BLaER1 treated with 17β-estradiol and CSF1 and Interleukin-3, amounts not matched to agents 10 nM and 100 nM (cell line): ENCODE measurements at regions not wholly inside any gene's neighbourhood (a gene's known extent, or its start where the extent isn't known, plus 50 kb on each side); places are given as distances from the start of the nearest gene placed in this dataset.
"Not testable (repeated sequence)": the region's sequence is repeated elsewhere in the genome, so short reads cannot be mapped to it uniquely, and the experiment has no call there.

ENCODE experiments used
- H3K27ac ChIP-seq, 11 experiments: shearing (Covaris generic); formaldehyde crosslinking; 2 replicates each; pipeline ENCODE4 v1.8.1; 2022
- H3K27me3 ChIP-seq, 11 experiments: shearing (Covaris generic); formaldehyde crosslinking; 2 replicates each; pipeline ENCODE4 v1.8.1; 2022
- H3K36me3 ChIP-seq, 11 experiments: shearing (Covaris generic); formaldehyde crosslinking; 2 replicates each; pipeline ENCODE4 v1.8.1; 2022
- H3K4me1 ChIP-seq, 10 experiments: shearing (Covaris generic); formaldehyde crosslinking; 2 replicates each; pipeline ENCODE4 v1.8.1; 2022
- H3K4me2 ChIP-seq, 11 experiments: shearing (Covaris generic); formaldehyde crosslinking; 2 replicates each; pipeline ENCODE4 v1.8.1; 2022
- H3K4me3 ChIP-seq, 10 experiments: shearing (Covaris generic); formaldehyde crosslinking; 2 replicates each; pipeline ENCODE4 v1.8.1; 2022
- H3K9ac ChIP-seq, 11 experiments: shearing (Covaris generic); formaldehyde crosslinking; 2 replicates each; pipeline ENCODE4 v1.8.1; 2022
- H3K9me3 ChIP-seq, 11 experiments: shearing (Covaris generic); formaldehyde crosslinking; replicated peaks in 1 of 11; 2 replicates each; pipeline ENCODE4 v1.8.1; 2022
- H4K20me1 ChIP-seq, 11 experiments: shearing (Covaris generic); formaldehyde crosslinking; 2 replicates each; pipeline ENCODE4 v1.8.1; 2022
- Cebpa-rat ChIP-seq, 11 experiments: shearing (Covaris generic); IDR thresholded peaks; 2 replicates each; pipeline ENCODE4 v1.8.1; 2022

GRCh38 chr20:29448806-29449470 is 1808.5 kb upstream of the DEFB115 start:
- Histone ChIP-seq H3K4me2 (no peak overlapping the region), H3K4me3 (no peak overlapping the region), H3K36me3 (no peaks in the 10 kb centered on the region), H4K20me1 (no peaks in the 10 kb centered on the region), H3K9ac (no peak overlapping the region), H3K9me3 (peaks cover 0 to 12% (median 7%) of the 10 kb centered on the region in 11 experiments; a peak in 12 of 22 replicates), H3K4me1 (peaks cover 0 to 4% (median 0%) of the 10 kb centered on the region in 10 experiments; a peak in 3 of 20 replicates), H3K27ac (no peak overlapping the region), H3K27me3 (no peaks in the 10 kb centered on the region)
- TF ChIP-seq Cebpa-rat (IDR thresholded peaks at IDR 0.05): no peak

DNA sequence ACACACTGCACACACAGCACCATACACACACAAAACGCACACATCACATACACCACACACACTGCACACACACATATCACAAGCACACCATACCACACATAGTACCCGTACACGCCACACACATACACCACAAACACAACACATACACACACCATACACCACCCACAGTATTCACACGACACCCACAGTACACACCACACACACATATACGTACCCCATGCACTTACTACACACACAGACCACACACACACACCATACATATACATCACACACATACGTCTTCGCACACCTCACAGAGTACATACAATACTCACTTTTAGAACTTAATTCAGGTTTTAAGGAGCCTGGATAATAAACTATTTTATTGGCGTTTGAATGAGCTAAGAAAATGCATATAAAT is 1805.3 kb upstream of the DEFB115 start:
- H3K27me3 ChIP-seq: no peaks in the 10 kb centered on the region
- no peaks in the 10 kb centered on the region for H3K36me3 ChIP-seq
- peaks cover 0 to 12% (median 7%) of the 10 kb centered on the region in 11 experiments; a peak in 12 of 22 replicates for H3K9me3 ChIP-seq
- TF ChIP-seq Cebpa-rat (IDR thresholded peaks at IDR 0.05): no peak
- H3K9ac ChIP-seq: no peak overlapping the region
- H3K4me2 ChIP-seq: no peak overlapping the region
- no peaks in the 10 kb centered on the region for H3K4me1 ChIP-seq
- no peaks in the 10 kb centered on the region for H4K20me1 ChIP-seq
- no peak overlapping the region for H3K27ac ChIP-seq
- H3K4me3 ChIP-seq: no peak overlapping the region

DNA sequence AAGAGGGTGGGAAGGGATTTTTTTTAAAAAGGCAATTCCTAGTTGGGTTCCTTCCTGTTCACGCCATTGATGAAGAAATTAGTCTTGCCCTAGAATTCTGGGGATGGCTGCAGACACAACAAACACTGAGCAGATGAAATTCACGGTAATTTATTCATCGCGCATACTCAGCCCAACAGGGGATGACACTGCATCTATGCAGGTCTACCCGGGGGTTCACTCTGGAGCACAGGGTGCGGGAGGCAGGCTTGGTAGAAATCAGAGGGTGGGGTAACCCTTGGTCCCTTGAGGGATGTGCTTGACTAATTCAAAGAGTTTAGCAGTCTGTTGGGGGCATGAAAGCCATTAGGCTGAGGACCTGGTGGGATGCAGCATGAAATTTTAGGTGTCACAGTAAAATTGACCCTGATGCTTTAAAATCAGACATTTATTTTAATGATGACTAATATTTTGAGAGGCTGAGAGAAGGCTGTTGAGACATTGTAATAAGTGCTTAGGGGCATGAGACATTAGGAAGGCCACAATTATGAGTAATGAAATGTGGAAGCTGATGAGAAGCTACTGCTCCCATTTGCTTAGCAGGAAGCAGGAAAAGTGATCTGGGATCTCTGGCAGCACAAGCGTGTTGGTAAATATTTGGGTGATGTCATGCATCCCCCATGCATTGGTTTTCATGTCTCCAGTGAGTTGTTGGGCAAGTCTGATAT is 1800.3 kb upstream of the DEFB115 start:
- not testable (repeated sequence) for H3K4me2 ChIP-seq, H3K36me3 ChIP-seq, H4K20me1 ChIP-seq, H3K27ac ChIP-seq, H3K9ac ChIP-seq, H3K4me3 ChIP-seq, H3K9me3 ChIP-seq, H3K4me1 ChIP-seq, H3K27me3 ChIP-seq

- Histone ChIP-seq H3K4me3 (no peak overlapping the region), H3K4me1 (no peaks in the 10 kb centered on the region), H3K9me3 (peaks cover 0 to 4% (median 0%) of the 10 kb centered on the region in 11 experiments; a peak in 1 of 22 replicates), H4K20me1 (no peaks in the 10 kb centered on the region), H3K36me3 (no peaks in the 10 kb centered on the region), H3K9ac (no peak overlapping the region), H3K27me3 (no peaks in the 10 kb centered on the region), H3K27ac (peak overlapping the region in 2 of 11 experiments; percentile 20 to 34; a peak in 2 of 22 replicates), H3K4me2 (no peak overlapping the region)
- no peak for TF ChIP-seq Cebpa-rat (IDR thresholded peaks at IDR 0.05)
Measured at GRCh38 chr20:29472606-29473005, 1784.9 kb upstream of the DEFB115 start.

DNA sequence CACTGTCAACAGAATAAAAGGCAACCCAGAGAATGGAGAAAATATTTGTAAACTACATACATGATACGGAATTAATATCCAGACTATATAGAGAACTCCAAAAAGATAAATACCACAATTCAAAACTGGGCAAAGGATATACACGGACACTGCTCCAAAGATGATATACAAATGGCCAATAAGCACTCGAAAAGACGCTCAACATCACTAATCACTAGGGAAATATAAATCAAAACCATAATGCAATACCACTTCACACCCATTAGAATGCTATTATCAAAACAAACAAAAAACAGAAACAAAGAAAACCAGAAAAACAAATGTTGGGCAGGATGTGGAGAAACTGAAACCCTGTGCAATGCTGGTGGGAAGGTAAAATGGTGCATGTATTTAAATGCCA is 1764.6 kb upstream of the DEFB115 start:
- H4K20me1 ChIP-seq, H3K9ac ChIP-seq, H3K4me3 ChIP-seq, H3K4me2 ChIP-seq, H3K4me1 ChIP-seq, H3K27me3 ChIP-seq, H3K36me3 ChIP-seq, H3K27ac ChIP-seq: not testable (repeated sequence)
- peaks cover 3 to 17% (median 8%) of the 10 kb centered on the region in 11 experiments; a peak in 17 of 22 replicates for H3K9me3 ChIP-seq

GRCh38 chr20:29496767-29497166 is 1760.7 kb upstream of the DEFB115 start:
- H3K27me3 ChIP-seq, H3K27ac ChIP-seq, H3K4me2 ChIP-seq, H4K20me1 ChIP-seq, H3K36me3 ChIP-seq, H3K9ac ChIP-seq, H3K4me3 ChIP-seq, H3K4me1 ChIP-seq: not testable (repeated sequence)
- H3K9me3 ChIP-seq: peaks cover 4 to 18% (median 11%) of the 10 kb centered on the region in 11 experiments; a peak in 17 of 22 replicates

DNA sequence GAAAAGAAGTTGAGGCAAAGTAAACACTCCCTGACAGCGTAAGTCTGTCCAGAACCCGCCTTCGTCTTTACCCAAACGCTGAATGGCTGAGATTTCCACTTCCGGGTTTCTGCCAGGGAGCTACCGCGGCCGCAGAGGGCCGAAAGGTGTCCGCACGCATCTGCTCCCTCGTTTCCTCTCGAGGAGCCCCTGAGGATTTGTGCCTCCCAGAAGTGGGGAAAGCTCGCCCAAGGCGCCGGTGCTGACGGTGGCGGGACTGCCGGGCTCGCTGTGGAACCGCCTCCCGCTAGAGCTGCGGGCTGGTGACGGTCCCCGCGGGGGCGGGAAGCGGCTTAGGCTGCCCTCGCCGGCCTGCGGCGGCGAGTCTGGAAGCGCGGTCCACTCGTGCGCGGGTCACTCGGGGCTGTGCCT is 1760.2 kb upstream of the DEFB115 start:
- Histone ChIP-seq H3K4me1 (no peaks in the 10 kb centered on the region), H3K27ac (no peak overlapping the region), H3K36me3 (no peaks in the 10 kb centered on the region), H3K9me3 (peaks cover 4 to 18% (median 11%) of the 10 kb centered on the region in 11 experiments; a peak in 17 of 22 replicates), H4K20me1 (no peaks in the 10 kb centered on the region), H3K4me2 (no peak overlapping the region), H3K9ac (no peak overlapping the region), H3K4me3 (no peak overlapping the region), H3K27me3 (no peaks in the 10 kb centered on the region)
- no peak for TF ChIP-seq Cebpa-rat (IDR thresholded peaks at IDR 0.05)

DNA sequence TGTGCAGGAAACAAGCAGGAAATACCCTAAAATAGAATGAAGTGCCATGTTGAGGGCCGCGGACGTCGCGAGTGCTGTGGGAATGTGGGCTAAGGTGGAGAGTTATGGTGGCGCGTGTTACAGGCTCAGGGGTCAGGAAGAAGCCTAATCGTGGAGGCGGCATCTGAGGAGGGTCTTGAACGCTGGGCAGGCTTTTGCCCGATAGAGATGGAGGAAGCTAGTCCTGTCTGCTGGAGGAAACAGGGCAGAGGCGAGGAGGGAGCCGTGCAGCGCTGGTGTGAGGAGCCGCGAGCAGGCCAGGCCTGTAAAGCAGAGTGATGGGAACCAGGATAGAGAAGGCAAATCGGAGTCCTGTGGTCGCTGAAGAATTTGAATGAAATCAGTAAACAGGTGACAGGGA is 1759.8 kb upstream of the DEFB115 start:
- not testable (repeated sequence) for H3K4me1 ChIP-seq, H3K27ac ChIP-seq, H3K4me3 ChIP-seq, H3K4me2 ChIP-seq, H3K36me3 ChIP-seq, H3K9ac ChIP-seq, H4K20me1 ChIP-seq, H3K27me3 ChIP-seq
- peaks cover 4 to 18% (median 11%) of the 10 kb centered on the region in 11 experiments; a peak in 17 of 22 replicates for H3K9me3 ChIP-seq

DNA sequence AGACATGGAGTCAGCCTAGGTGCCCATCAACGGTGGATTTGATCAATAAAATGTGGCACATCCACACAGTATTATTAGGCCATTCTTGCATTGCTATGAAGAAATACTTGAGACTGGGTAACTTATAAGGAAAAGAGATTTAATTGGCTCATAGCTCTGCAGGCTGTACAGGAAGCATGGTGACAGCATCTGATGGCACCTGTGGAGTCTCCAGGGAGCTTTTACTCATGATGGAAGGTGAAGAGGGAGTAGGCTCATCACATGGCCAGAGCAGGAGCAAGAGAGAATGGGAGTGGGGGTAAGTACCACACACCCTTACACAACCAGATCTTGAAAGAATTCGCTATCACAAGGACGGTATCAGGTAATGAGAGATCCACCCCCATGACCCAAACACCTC is 1756.7 kb upstream of the DEFB115 start:
- H3K9me3 ChIP-seq: peaks cover 4 to 14% (median 11%) of the 10 kb centered on the region in 11 experiments; a peak in 16 of 22 replicates
- H3K27me3 ChIP-seq, H4K20me1 ChIP-seq, H3K9ac ChIP-seq, H3K36me3 ChIP-seq, H3K4me1 ChIP-seq, H3K4me3 ChIP-seq, H3K27ac ChIP-seq, H3K4me2 ChIP-seq: not testable (repeated sequence)

DNA sequence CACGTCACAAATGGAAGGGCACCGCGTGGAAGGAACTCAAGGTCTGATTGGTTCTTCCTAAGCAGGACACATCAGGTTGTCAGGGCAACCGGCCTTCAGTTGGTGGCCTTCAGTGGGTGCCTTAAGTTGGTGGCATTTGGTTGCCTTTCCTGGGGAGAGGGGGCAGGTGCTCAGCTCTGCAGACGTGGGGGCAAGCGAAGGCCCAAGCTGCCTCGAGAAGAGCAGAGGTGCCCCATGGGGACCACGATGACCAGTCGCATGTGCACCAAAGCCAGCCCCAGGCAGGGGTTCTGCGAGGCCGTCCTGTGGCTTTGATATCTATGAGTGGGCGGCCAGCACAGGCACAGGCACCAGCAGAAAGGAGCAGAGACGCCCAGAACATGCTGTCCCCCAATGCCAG is 1742.8 kb upstream of the DEFB115 start:
- not testable (repeated sequence) for H3K9ac ChIP-seq, H3K4me1 ChIP-seq, H3K27me3 ChIP-seq, H4K20me1 ChIP-seq, H3K36me3 ChIP-seq, H3K4me3 ChIP-seq, H3K4me2 ChIP-seq, H3K27ac ChIP-seq
- H3K9me3 ChIP-seq: peaks cover 5 to 16% (median 7%) of the 10 kb centered on the region in 11 experiments; a peak in 20 of 22 replicates

DNA sequence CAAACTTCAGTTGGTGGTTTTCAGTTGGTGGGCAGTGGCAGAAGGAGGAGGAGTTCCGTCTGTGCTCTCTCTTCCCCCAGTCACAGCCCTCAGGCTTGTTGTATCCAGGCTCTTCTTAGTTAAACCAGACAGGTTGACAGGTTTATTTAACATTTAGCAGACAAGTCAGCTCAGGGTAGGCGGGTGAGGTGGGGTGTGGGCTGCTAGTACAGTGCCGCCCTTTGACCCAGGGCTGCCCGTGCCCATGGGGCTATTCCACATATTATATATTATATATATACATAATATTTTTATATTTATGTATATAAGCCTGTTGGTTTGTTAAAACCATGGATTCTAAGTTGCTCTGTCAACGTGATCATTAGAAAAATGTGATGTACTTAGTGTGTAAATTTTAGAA is 1740.6 kb upstream of the DEFB115 start:
- H3K27me3 ChIP-seq, H3K4me1 ChIP-seq, H4K20me1 ChIP-seq, H3K4me2 ChIP-seq, H3K27ac ChIP-seq, H3K4me3 ChIP-seq, H3K9ac ChIP-seq, H3K36me3 ChIP-seq: not testable (repeated sequence)
- peaks cover 0 to 11% (median under 1%) of the 10 kb centered on the region in 11 experiments; a peak in 8 of 22 replicates for H3K9me3 ChIP-seq

GRCh38 chr20:29519610-29520241 is 1737.7 kb upstream of the DEFB115 start:
- not testable (repeated sequence) for H4K20me1 ChIP-seq, H3K36me3 ChIP-seq, H3K4me3 ChIP-seq

DNA sequence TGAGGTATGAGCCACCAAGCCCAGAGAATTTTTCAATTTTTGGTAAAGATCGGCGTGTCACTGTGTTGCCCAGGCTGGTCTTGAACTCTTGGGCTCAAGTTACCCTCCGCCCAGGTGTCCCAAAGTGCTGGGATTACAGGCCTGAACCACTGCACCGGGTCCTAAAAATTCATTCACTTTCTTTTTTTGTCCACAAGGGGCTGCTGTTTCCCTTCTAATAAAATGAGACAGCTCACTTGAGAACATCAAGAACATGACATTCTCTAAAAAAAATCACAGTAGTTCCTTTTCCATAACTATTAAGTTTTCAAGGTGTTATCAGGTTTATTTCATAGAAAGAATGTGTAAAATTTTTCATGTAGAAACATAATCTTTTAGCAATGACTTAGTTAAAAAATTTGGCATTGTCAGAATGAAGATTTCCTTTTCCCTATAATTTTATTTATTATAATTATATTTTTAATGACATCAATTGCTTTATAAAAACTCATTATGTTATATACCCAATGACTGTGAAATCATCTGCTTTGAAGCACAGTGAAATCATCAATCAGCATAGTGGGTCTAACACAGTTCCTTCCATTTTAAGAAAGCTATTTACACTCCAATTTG is 1723.8 kb upstream of the DEFB115 start:
- H3K4me3 ChIP-seq, H3K27me3 ChIP-seq, H3K9me3 ChIP-seq, H3K9ac ChIP-seq, H3K36me3 ChIP-seq, H3K4me2 ChIP-seq, H3K4me1 ChIP-seq, H3K27ac ChIP-seq, H4K20me1 ChIP-seq: not testable (repeated sequence)

More at GRCh38 chr20:29519610-29520241, 1737.7 kb upstream of the DEFB115 start:
- H3K4me1 ChIP-seq, H3K27ac ChIP-seq, H3K4me2 ChIP-seq, H3K9ac ChIP-seq, H3K27me3 ChIP-seq, H3K9me3 ChIP-seq: not testable (repeated sequence)
